Naive thymus-derived CD4-positive, alpha-beta T cell (primary cell): ENCODE measurements at regions not wholly inside any gene's neighbourhood (a gene's known extent, or its start where the extent isn't known, plus 50 kb on each side); places are given as distances from the start of the nearest gene placed in this dataset.

Experiments
- ATAC-seq: fragments of 150-1000 bp; cut with Tn5 transposase; 2 replicates; pipeline ENCODE4 v1.10.0; 2021; ENCODE audit warnings: mild to moderate bottlenecking, moderate library complexity
- CTCF ChIA-PET: fragments of 350-600 bp; sonication (Branson Sonifier 250); formaldehyde crosslinking; loops from one replicate; lab custom pipeline; 2021; ENCODE audit warnings: antibody characterized with exemption; lab: Charles Lee
- POLR2A ChIA-PET: fragments of 350-600 bp; sonication (Branson Sonifier 250); formaldehyde crosslinking; loops from one replicate; lab custom pipeline; 2021; ENCODE audit warnings: antibody characterized with exemption, inconsistent platforms; lab: Charles Lee
- DNase-seq, 9 donors: peaks; one replicate each; pipeline versions ENCODE4 v3.0.0 to v3.0.0-alpha.2; 2020 to 2022; ENCODE audit warnings: mixed read lengths in 1 of 9
- H3K27ac ChIP-seq: one replicate; pipeline ENCODE4 v1.7.0; 2013; ENCODE audit warnings: mild to moderate bottlenecking, low read depth, low read length, moderate library complexity
- H3K27me3 ChIP-seq, 2 donors: one replicate each; pipeline ENCODE4 v1.7.0; 2013; ENCODE audit warnings: low read length in 2 of 2, mild to moderate bottlenecking in 2 of 2, moderate library complexity in 2 of 2; ENCODE audit not compliant: control insufficient read depth in 2 of 2, insufficient read depth in 2 of 2
- H3K36me3 ChIP-seq, 3 experiments: 1 replicate in 2 of 3; 2 replicates in 1 of 3; pipeline ENCODE4 v1.7.0; 2013; ENCODE audit warnings: low read length in 3 of 3, mild to moderate bottlenecking in 3 of 3, moderate library complexity in 1 of 3; ENCODE audit not compliant: insufficient read depth in 3 of 3, control insufficient read depth in 2 of 3
- H3K4me1 ChIP-seq, 2 donors: one replicate each; pipeline ENCODE4 v1.7.0; 2013; ENCODE audit warnings: low read length in 2 of 2, mild to moderate bottlenecking in 2 of 2, moderate library complexity in 1 of 2; ENCODE audit not compliant: control insufficient read depth in 2 of 2, insufficient read depth in 2 of 2
- H3K4me3 ChIP-seq: 2 replicates; pipeline ENCODE4 v1.7.0; 2013; ENCODE audit warnings: mild to moderate bottlenecking, low read length
- H3K9me3 ChIP-seq, 3 experiments: 1 replicate in 2 of 3; 2 replicates in 1 of 3; pipeline ENCODE4 v1.7.0; 2013; ENCODE audit warnings: low read length in 3 of 3; ENCODE audit not compliant: control insufficient read depth in 2 of 3
- H3K27ac Mint-ChIP-seq, 9 donors: one replicate each; pipeline ENCODE4 v1.8.0; 2020 to 2022; ENCODE audit warnings: mixed read lengths in 9 of 9, mild to moderate bottlenecking in 8 of 9, moderate library complexity in 5 of 9, inconsistent platforms in 2 of 9
- H3K27me3 Mint-ChIP-seq, 5 donors: one replicate each; pipeline ENCODE4 v1.8.0; 2021 to 2022; ENCODE audit warnings: mixed read lengths in 5 of 5, mild to moderate bottlenecking in 1 of 5
- H3K36me3 Mint-ChIP-seq, 5 donors: one replicate each; pipeline ENCODE4 v1.8.0; 2020 to 2022; ENCODE audit warnings: mixed read lengths in 5 of 5, mild to moderate bottlenecking in 3 of 5, inconsistent platforms in 1 of 5
- H3K4me1 Mint-ChIP-seq, 7 donors: one replicate each; pipeline ENCODE4 v1.8.0; 2020 to 2022; ENCODE audit warnings: mixed read lengths in 7 of 7, mild to moderate bottlenecking in 3 of 7, inconsistent platforms in 1 of 7
- H3K4me3 Mint-ChIP-seq, 10 donors: one replicate each; pipeline ENCODE4 v1.8.0; 2020 to 2022; ENCODE audit warnings: mild to moderate bottlenecking in 10 of 10, mixed read lengths in 10 of 10, moderate library complexity in 6 of 10, inconsistent platforms in 2 of 10
- H3K9me3 Mint-ChIP-seq, 11 donors: one replicate each; pipeline ENCODE4 v1.8.0; 2020 to 2022; ENCODE audit warnings: mixed read lengths in 11 of 11, mild to moderate bottlenecking in 4 of 11, inconsistent platforms in 1 of 11, moderate library complexity in 1 of 11
- intact Hi-C, 2 donors: fragments of 100-400 bp; cut with micrococcal nuclease; formaldehyde crosslinking; loops; one replicate each; pipeline ENCODE4 v1.15.1; 2023

DNA sequence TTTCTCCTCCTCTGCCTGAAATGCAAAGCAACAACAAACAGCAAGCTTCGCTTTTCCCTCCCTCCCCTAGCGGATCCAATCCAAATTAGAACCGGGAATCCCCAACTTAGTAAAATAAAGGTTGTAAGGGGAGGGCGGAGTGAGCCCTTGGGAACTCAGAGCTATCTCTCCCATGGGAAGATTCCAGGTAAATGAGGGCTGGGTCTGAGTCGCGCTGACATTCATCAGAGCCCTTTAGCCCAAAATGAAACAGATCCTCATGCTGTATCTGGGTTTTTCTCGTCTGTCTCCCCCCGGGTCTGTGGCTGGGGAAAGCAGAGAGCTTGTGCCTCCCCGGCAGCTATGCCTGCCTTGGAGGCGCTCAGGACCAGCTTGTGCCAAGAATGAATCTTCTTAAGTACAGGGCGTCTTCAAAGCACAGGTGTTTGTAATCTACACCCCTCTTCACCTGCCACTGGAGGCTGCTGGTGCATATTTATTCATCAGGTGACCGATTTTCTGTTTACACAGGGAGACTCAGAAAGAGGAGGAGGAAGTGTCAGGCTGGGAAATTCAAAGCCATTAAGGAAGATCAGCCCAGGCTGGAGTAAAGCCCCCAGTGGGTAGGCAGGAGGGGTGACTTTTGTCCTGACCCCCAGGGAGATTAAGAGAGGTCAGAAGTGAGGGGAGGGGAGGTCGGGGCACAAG lies 55.0 kb upstream of the GSE1 start:
- no peaks in the 10 kb centered on the region for H3K9me3 ChIP-seq
- Mint-ChIP-seq H3K27me3 (peaks cover 0 to 5% (median 0%) of the 10 kb centered on the region in 5 donors), H3K36me3 (peaks cover 0 to 6% (median 0%) of the 10 kb centered on the region in 5 donors), H3K4me3 (peak overlapping the region; percentile 81 to 98 (median 90)), H3K4me1 (peaks cover 18 to 41% (median 28%) of the 10 kb centered on the region in 7 donors), H3K9me3 (no peaks in the 10 kb centered on the region), H3K27ac (peak overlapping the region; percentile 79 to 96 (median 89))
- H3K4me3 ChIP-seq, result peak overlapping the region; percentile 84
- no peaks in the 10 kb centered on the region for H3K27me3 ChIP-seq
- CTCF ChIA-PET, result interaction anchor here (0.6 to 1.1 kb wide), 3 partner anchors 53 to 963 kb away, joined by 3 to 4 read pairs (median 3); no protein-coding TSS in a partner anchor
- H3K27ac ChIP-seq, result peak overlapping the region; percentile 83
- intact Hi-C loops, result loop anchor here (2.0 to 10.0 kb wide), 8 partner anchors 13 to 1834 kb away; partner anchors contain the start of genes GINS2 (in 2 of the 2), COX4I1 (in 1 of the 2), EMC8 (in 1 of the 2) and MAP1LC3B (in 1 of the 2)
- ATAC-seq (no peak), DNase-seq (peak in 2 of 9 donors; percentile 18 to 28)
- peaks cover 0 to 9% (median 0%) of the 10 kb centered on the region in 3 experiments for H3K36me3 ChIP-seq
- POLR2A ChIA-PET, result no interaction called here
- peaks cover 13 to 27% of the 10 kb centered on the region in 2 donors for H3K4me1 ChIP-seq

- Histone ChIP-seq H3K27me3 (no peaks in the 10 kb centered on the region), H3K27ac (peak overlapping the region; percentile 8), H3K4me3 (no peak overlapping the region), H3K9me3 (no peaks in the 10 kb centered on the region), H3K4me1 (peaks cover 13 to 27% of the 10 kb centered on the region in 2 donors), H3K36me3 (peaks cover 0 to 2% (median 0%) of the 10 kb centered on the region in 3 experiments)
- DNase-seq, result no peak
- Mint-ChIP-seq H3K36me3 (peaks cover 0 to 5% (median 0%) of the 10 kb centered on the region in 5 donors), H3K27ac (peak overlapping the region in 2 of 9 donors; percentile 6 to 59), H3K9me3 (no peaks in the 10 kb centered on the region), H3K4me3 (no peak overlapping the region), H3K27me3 (no peaks in the 10 kb centered on the region), H3K4me1 (peaks cover 16 to 45% (median 29%) of the 10 kb centered on the region in 7 donors)
- CTCF ChIA-PET, result no interaction called here
- no peak for ATAC-seq
- POLR2A ChIA-PET, result interaction anchor here (0.7 kb wide), 1 partner anchor 23 kb away, joined by 4 read pairs; no protein-coding TSS in a partner anchor
- intact Hi-C loops, result no loop called here
Measured at GRCh38 chr16:85560932-85561247, 52.2 kb upstream of the GSE1 start.

DNA sequence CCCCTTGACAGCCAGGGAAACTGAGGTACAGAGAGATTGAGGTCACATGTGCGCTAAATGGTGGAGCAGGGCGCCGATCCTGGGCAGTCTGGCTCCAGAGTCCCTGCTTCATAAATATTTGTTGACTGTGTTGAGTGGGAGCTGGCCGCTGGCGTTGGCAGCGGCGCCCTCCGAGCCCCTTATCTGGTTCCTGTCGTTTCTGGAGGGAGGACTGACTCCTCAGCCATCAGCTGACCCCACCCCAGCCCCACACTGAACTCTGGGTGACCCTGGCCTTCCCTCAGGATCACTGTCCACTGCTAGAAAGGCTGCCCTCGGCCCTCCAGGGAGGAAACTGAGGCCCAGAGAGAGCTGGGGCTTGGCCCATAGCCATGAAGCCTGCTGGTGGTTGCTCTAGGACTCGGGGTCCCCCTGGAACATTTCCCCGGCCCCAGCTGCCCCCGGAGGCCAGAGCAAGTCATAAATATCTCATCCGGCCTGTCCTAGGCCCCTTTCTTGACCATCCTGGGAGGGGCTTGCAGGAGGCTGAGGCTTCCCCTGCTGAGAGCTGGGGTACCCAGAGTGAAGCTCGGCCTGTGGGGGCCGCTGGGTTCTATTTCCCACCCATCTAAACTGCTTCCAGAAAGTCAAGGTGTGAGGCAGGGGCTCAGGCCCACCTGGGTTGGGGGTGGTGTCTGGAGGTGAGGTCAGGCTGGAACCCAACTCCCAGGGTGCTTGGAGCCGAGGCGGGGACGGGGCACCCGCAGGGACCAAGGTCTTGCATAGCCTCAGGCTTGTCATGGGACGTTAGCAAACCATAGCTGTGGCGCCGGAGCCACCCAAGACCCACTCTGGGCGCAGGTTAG lies 51.7 kb upstream of the GSE1 start:
- H3K4me3 Mint-ChIP-seq, result no peak overlapping the region
- intact Hi-C loops, result no loop called here
- ATAC-seq (no peak), DNase-seq (no peak)
- no peaks in the 10 kb centered on the region for H3K36me3 ChIP-seq
- no peaks in the 10 kb centered on the region for H3K27me3 Mint-ChIP-seq
- POLR2A ChIA-PET, result interaction anchor here (0.7 to 0.9 kb wide), 2 partner anchors 8 to 23 kb away, joined by 3 to 4 read pairs; no protein-coding TSS in a partner anchor
- peaks cover 0 to 5% (median 0%) of the 10 kb centered on the region in 5 donors for H3K36me3 Mint-ChIP-seq
- H3K4me1 Mint-ChIP-seq, result peaks cover 16 to 46% (median 32%) of the 10 kb centered on the region in 7 donors
- H3K27ac Mint-ChIP-seq, result peak overlapping the region in 1 of 9 donors; percentile 58
- CTCF ChIA-PET, result no interaction called here
- no peak overlapping the region for H3K4me3 ChIP-seq
- no peaks in the 10 kb centered on the region for H3K27me3 ChIP-seq
- no peaks in the 10 kb centered on the region for H3K9me3 ChIP-seq
- H3K9me3 Mint-ChIP-seq, result no peaks in the 10 kb centered on the region
- H3K4me1 ChIP-seq, result peaks cover 13 to 33% of the 10 kb centered on the region in 2 donors
- H3K27ac ChIP-seq, result no peak overlapping the region

DNA sequence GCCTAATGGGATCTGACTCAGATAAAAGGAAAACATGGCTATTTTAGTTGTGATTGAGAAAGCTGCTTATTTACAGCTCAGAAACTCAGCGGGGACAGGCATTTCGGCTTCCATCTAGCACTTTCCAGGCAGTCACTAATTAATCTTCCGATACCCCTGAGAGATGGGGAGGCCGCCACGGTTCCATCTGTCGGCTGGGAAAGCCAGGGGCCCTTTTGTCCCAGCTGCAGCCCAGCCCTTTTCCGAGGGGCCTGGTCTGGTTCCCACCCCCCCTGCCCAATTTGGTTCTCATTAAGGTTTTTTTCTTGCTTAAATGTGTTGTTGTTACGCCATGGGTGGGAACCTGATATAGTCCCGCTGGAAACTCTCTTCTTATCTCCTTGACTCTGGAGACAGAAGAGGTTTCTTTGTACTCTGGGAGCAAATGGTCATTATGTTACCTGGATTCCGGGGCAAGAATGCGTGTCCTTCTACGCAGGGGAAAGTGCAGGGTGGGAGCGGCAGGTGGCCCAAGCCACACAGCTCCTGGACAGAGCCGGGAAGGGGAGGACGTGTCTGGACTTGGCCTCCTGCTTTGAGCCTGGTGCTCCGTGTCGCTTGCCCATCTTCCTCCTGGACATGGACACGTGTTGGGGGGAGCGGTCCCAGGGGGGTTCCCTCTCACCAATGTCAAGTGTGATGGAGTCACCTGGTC lies 50.9 kb upstream of the GSE1 start:
- Histone ChIP-seq H3K4me1 (peaks cover 9 to 35% of the 10 kb centered on the region in 2 donors), H3K36me3 (no peaks in the 10 kb centered on the region), H3K27me3 (no peaks in the 10 kb centered on the region), H3K27ac (no peak overlapping the region), H3K4me3 (no peak overlapping the region), H3K9me3 (no peaks in the 10 kb centered on the region)
- Mint-ChIP-seq H3K9me3 (no peaks in the 10 kb centered on the region), H3K4me3 (no peak overlapping the region), H3K36me3 (peaks cover 0 to 5% (median 0%) of the 10 kb centered on the region in 5 donors), H3K27me3 (no peaks in the 10 kb centered on the region), H3K27ac (peak overlapping the region in 3 of 9 donors; percentile 19 to 59 (median 53)), H3K4me1 (peaks cover 14 to 48% (median 34%) of the 10 kb centered on the region in 7 donors)
- no peak for ATAC-seq
- ChIA-PET POLR2A (interaction anchor here (0.8 to 0.9 kb wide), 2 partner anchors 9 to 47 kb away, joined by 3 read pairs; no protein-coding TSS in a partner anchor), CTCF (no interaction called here)
- intact Hi-C loops, result no loop called here
- no peak for DNase-seq

DNA sequence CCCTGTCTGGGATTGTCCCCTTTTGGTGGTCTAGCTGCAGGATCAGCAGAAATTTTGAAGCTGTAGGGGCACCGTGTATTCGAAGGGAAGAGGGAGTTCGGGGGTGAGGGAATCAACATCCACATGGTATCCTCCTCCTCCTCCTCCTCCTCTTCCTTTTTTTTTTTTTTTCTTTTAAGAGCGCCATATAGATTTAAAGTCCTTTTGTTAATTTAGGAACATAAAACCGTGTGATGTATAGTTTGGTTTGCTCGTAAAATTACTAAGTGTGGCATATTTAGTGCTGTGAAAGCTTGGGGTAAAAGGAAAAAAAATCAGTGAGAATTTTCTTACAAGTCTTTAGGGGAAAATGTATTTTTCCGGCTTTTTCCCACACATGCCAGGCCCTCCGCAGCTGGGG lies 50.1 kb upstream of the GSE1 start:
- Histone ChIP-seq H3K9me3 (peaks cover 0 to under 1% (median 0%) of the 10 kb centered on the region in 3 experiments), H3K27ac (no peak overlapping the region), H3K4me3 (no peak overlapping the region), H3K36me3 (no peaks in the 10 kb centered on the region), H3K4me1 (peaks cover 1 to 31% of the 10 kb centered on the region in 2 donors), H3K27me3 (no peaks in the 10 kb centered on the region)
- Mint-ChIP-seq H3K9me3 (no peaks in the 10 kb centered on the region), H3K27me3 (no peaks in the 10 kb centered on the region), H3K4me3 (no peak overlapping the region), H3K27ac (no peak overlapping the region), H3K4me1 (peaks cover 6 to 46% (median 29%) of the 10 kb centered on the region in 7 donors), H3K36me3 (peaks cover 0 to 5% (median 0%) of the 10 kb centered on the region in 5 donors)
- ATAC-seq, result no peak
- intact Hi-C loops, result no loop called here
- ChIA-PET POLR2A (interaction anchor here (0.8 kb wide), 1 partner anchor 46 kb away, joined by 3 read pairs; no protein-coding TSS in a partner anchor), CTCF (interaction anchor here (1.6 kb wide), 1 partner anchor 53 kb away, joined by 5 read pairs; no protein-coding TSS in a partner anchor)
- no peak for DNase-seq
